22Rv1 (cell line): ENCODE measurements at regions not wholly inside any gene's neighbourhood (a gene's known extent, or its start where the extent isn't known, plus 50 kb on each side); places are given as distances from the start of the nearest gene placed in this dataset.

ENCODE experiments used
- CTCF ChIP-seq: fragments of 450-650 bp; IDR thresholded peaks from 2 replicates; pipeline ENCODE4 v1.5.1; 2017; ENCODE audit warnings: mild to moderate bottlenecking
- ZFX ChIP-seq: fragments of 450-650 bp; IDR thresholded peaks from 2 replicates; pipeline ENCODE4 v1.6.1; 2017; ENCODE audit warnings: antibody characterized with exemption, borderline replicate concordance

- TF ChIP-seq CTCF: no peak
- no peak for TF ChIP-seq ZFX
Observed at GRCh38 chr3:157918402-157918801, 187.8 kb downstream of the SHOX2 start.
